GM23338 (cell line): ENCODE measurements at regions not wholly inside any gene's neighbourhood (a gene's known extent, or its start where the extent isn't known, plus 50 kb on each side); places are given as distances from the start of the nearest gene placed in this dataset.

ENCODE experiments used
- ATAC-seq: fragments of 200-7000 bp; cut with Tn5 transposase; 3 replicates; pipeline ENCODE4 v1.9.1; 2020
- DNase-seq: peaks from one replicate; pipeline ENCODE4 v3.0.0-alpha.2; 2015; ENCODE audit warnings: low spot score
- H2AFZ ChIP-seq: fragments of 200-600 bp; sonication (generic); 2 replicates; pipeline ENCODE4 v1.8.0; 2016; ENCODE audit warnings: antibody characterized with exemption, mild to moderate bottlenecking, moderate library complexity
- H3F3A ChIP-seq: fragments of 200-600 bp; sonication (generic); replicated peaks from 2 replicates; pipeline ENCODE4 v1.8.0; 2017; ENCODE audit warnings: antibody characterized with exemption, mixed run types, low read depth
- H3K27ac ChIP-seq: fragments of 200-600 bp; sonication (generic); 2 replicates; pipeline ENCODE4 v1.6.1; 2016; ENCODE audit warnings: low read depth
- H3K27me3 ChIP-seq: fragments of 200-600 bp; sonication (generic); 2 replicates; pipeline ENCODE4 v1.8.0; 2016; ENCODE audit warnings: mild to moderate bottlenecking, mixed run types, moderate library complexity; ENCODE audit not compliant: insufficient read depth
- H3K36me3 ChIP-seq: fragments of 200-600 bp; sonication (generic); 2 replicates; pipeline ENCODE4 v1.8.0; 2016; ENCODE audit warnings: mild to moderate bottlenecking; ENCODE audit not compliant: insufficient read depth
- H3K4me1 ChIP-seq: fragments of 200-600 bp; sonication (generic); 2 replicates; pipeline ENCODE4 v1.8.0; 2016; ENCODE audit warnings: mild to moderate bottlenecking, moderate library complexity; ENCODE audit not compliant: insufficient read depth
- H3K4me2 ChIP-seq: fragments of 200-600 bp; sonication (generic); 2 replicates; pipeline ENCODE4 v1.7.1; 2017; ENCODE audit warnings: mixed run types
- H3K4me3 ChIP-seq: fragments of 200-600 bp; sonication (generic); 2 replicates; pipeline ENCODE4 v1.6.1; 2016; ENCODE audit warnings: mixed run types
- H3K79me2 ChIP-seq: fragments of 200-600 bp; sonication (generic); replicated peaks from 2 replicates; pipeline ENCODE4 v1.8.0; 2017; ENCODE audit warnings: mild to moderate bottlenecking; ENCODE audit not compliant: insufficient read depth
- H3K9me2 ChIP-seq: fragments of 200-600 bp; sonication (generic); 2 replicates; pipeline ENCODE4 v1.8.0; 2017; ENCODE audit not compliant: insufficient read depth
- H4K20me1 ChIP-seq: fragments of 200-600 bp; sonication (generic); replicated peaks from 2 replicates; pipeline ENCODE4 v1.8.0; 2017; ENCODE audit warnings: mild to moderate bottlenecking; ENCODE audit not compliant: insufficient read depth
- H3K27ac Mint-ChIP-seq: 2 replicates; pipeline ENCODE4 v1.8.0; 2020; ENCODE audit warnings: inconsistent platforms, mild to moderate bottlenecking, moderate library complexity, mixed read lengths
- H3K27me3 Mint-ChIP-seq: 3 replicates; pipeline ENCODE4 v1.8.0; 2022; ENCODE audit warnings: low read depth, mild to moderate bottlenecking, moderate library complexity, mixed read lengths, inconsistent platforms; ENCODE audit not compliant: insufficient read depth, poor library complexity
- H3K36me3 Mint-ChIP-seq: 3 replicates; pipeline ENCODE4 v1.8.0; 2021; ENCODE audit warnings: low read depth, mild to moderate bottlenecking, inconsistent platforms, moderate library complexity, mixed read lengths
- H3K4me1 Mint-ChIP-seq: 3 replicates; pipeline ENCODE4 v1.8.0; 2020; ENCODE audit warnings: mild to moderate bottlenecking, inconsistent platforms, mixed read lengths
- H3K4me3 Mint-ChIP-seq: 3 replicates; pipeline ENCODE4 v1.8.0; 2021; ENCODE audit warnings: moderate library complexity, mild to moderate bottlenecking, inconsistent platforms, mixed read lengths
- H3K9me3 Mint-ChIP-seq: 3 replicates; pipeline ENCODE4 v1.8.0; 2020; ENCODE audit warnings: moderate library complexity, mild to moderate bottlenecking, inconsistent platforms, mixed read lengths
- EZH2 ChIP-seq: fragments of 200-600 bp; sonication (generic); IDR thresholded peaks from one replicate; pipeline ENCODE4 v1.8.0; 2017; ENCODE audit warnings: antibody characterized with exemption, mild to moderate bottlenecking, low read depth; ENCODE audit not compliant: unreplicated experiment
- EZH2phosphoT487 ChIP-seq: fragments of 200-600 bp; sonication (generic); IDR thresholded peaks from one replicate; pipeline ENCODE4 v1.8.1; 2018; ENCODE audit warnings: antibody characterized with exemption; ENCODE audit not compliant: unreplicated experiment
- NANOG ChIP-seq: IDR thresholded peaks from 2 replicates; pipeline ENCODE4 v1.6.1; 2016; ENCODE audit warnings: antibody characterized with exemption, borderline replicate concordance
- POLR2AphosphoS5 ChIP-seq: IDR thresholded peaks from 2 replicates; pipeline ENCODE4 v1.6.1; 2016; ENCODE audit warnings: antibody characterized with exemption, low read depth
- STAT1 ChIP-seq: IDR thresholded peaks from one replicate; pipeline ENCODE4 v1.6.1; 2016; ENCODE audit warnings: antibody characterized with exemption; ENCODE audit not compliant: unreplicated experiment
- ZNF331 ChIP-seq: fragments of 250-450 bp; sonication (Bioruptor Pico); IDR thresholded peaks from 2 replicates; pipeline ENCODE4 v1.5.0; 2020; ENCODE audit warnings: low read depth, mild to moderate bottlenecking, moderate library complexity
- TF ChIP-seq, protein P1 (sequence below): IDR thresholded peaks from one replicate; pipeline ENCODE4 v1.6.1; 2018; ENCODE audit warnings: antibody characterized with exemption; ENCODE audit not compliant: unreplicated experiment
- TF ChIP-seq, protein P2 (sequence below), 2 experiments: fragments of 200-600 bp in 1 of 2; sonication (generic) in 1 of 2; conservative IDR thresholded peaks; 2 replicates each; pipeline versions ENCODE4 v1.5.1 to v1.6.1; 2016 to 2017; ENCODE audit warnings: antibody characterized with exemption in 2 of 2, low read depth in 2 of 2, mild to moderate bottlenecking in 2 of 2, moderate library complexity in 1 of 2
- TF ChIP-seq, protein P3 (sequence below): IDR thresholded peaks from 2 replicates; pipeline ENCODE4 v1.6.1; 2016; ENCODE audit warnings: antibody characterized with exemption
- TF ChIP-seq, protein P4 (sequence below): fragments of 250-450 bp; sonication (Bioruptor Pico); IDR thresholded peaks from 2 replicates; pipeline ENCODE4 v1.5.0; 2020; ENCODE audit warnings: mild to moderate bottlenecking, moderate library complexity

DNA sequence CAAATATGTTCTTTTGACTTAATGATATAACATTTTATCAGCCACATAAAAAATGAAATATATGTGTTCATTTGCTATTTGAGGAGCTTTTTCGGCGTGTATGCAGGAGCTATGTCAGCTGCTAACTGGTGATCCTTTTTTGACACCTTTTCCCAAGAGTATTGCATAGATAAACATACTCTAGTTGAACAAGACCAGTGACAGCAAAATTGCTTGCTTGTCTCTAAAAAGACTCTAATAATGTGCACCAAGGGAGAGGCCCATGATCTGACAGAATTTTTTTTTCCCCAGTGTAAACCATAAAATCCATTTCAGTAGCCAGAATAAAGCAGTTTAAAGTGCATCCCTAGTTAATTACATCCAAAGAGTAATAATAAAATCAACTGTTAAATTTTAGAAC lies 103.6 kb upstream of the BARHL2 start:
- peaks cover 9% of the 10 kb centered on the region for H3K27me3 Mint-ChIP-seq
- no peaks in the 10 kb centered on the region for H3K79me2 ChIP-seq
- DNase-seq (no peak), ATAC-seq (no peak)
- no peak overlapping the region for H3K4me2 ChIP-seq
- H3K36me3 ChIP-seq: no peaks in the 10 kb centered on the region
- no peaks in the 10 kb centered on the region for H3K9me2 ChIP-seq
- no peaks in the 10 kb centered on the region for H3K36me3 Mint-ChIP-seq
- no peak overlapping the region for H3K4me3 Mint-ChIP-seq
- H2AFZ ChIP-seq: no peak overlapping the region
- H3K27ac Mint-ChIP-seq: no peak overlapping the region
- no peaks in the 10 kb centered on the region; the same call in 1 of the 2 replicates for H4K20me1 ChIP-seq
- no peak overlapping the region for H3K4me3 ChIP-seq
- H3K27ac ChIP-seq: no peak overlapping the region
- no peaks in the 10 kb centered on the region for H3K4me1 Mint-ChIP-seq
- no peaks in the 10 kb centered on the region for H3K4me1 ChIP-seq
- H3K27me3 ChIP-seq: peaks cover 4% of the 10 kb centered on the region; the same call in 1 of the 2 replicates
- H3F3A ChIP-seq: no peaks in the 10 kb centered on the region
- H3K9me3 Mint-ChIP-seq: no peaks in the 10 kb centered on the region
- no peak for TF ChIP-seq STAT1
- TF ChIP-seq, protein P1, sequence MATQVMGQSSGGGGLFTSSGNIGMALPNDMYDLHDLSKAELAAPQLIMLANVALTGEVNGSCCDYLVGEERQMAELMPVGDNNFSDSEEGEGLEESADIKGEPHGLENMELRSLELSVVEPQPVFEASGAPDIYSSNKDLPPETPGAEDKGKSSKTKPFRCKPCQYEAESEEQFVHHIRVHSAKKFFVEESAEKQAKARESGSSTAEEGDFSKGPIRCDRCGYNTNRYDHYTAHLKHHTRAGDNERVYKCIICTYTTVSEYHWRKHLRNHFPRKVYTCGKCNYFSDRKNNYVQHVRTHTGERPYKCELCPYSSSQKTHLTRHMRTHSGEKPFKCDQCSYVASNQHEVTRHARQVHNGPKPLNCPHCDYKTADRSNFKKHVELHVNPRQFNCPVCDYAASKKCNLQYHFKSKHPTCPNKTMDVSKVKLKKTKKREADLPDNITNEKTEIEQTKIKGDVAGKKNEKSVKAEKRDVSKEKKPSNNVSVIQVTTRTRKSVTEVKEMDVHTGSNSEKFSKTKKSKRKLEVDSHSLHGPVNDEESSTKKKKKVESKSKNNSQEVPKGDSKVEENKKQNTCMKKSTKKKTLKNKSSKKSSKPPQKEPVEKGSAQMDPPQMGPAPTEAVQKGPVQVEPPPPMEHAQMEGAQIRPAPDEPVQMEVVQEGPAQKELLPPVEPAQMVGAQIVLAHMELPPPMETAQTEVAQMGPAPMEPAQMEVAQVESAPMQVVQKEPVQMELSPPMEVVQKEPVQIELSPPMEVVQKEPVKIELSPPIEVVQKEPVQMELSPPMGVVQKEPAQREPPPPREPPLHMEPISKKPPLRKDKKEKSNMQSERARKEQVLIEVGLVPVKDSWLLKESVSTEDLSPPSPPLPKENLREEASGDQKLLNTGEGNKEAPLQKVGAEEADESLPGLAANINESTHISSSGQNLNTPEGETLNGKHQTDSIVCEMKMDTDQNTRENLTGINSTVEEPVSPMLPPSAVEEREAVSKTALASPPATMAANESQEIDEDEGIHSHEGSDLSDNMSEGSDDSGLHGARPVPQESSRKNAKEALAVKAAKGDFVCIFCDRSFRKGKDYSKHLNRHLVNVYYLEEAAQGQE: no peak
- no peak for TF ChIP-seq EZH2
- TF ChIP-seq, protein P2, sequence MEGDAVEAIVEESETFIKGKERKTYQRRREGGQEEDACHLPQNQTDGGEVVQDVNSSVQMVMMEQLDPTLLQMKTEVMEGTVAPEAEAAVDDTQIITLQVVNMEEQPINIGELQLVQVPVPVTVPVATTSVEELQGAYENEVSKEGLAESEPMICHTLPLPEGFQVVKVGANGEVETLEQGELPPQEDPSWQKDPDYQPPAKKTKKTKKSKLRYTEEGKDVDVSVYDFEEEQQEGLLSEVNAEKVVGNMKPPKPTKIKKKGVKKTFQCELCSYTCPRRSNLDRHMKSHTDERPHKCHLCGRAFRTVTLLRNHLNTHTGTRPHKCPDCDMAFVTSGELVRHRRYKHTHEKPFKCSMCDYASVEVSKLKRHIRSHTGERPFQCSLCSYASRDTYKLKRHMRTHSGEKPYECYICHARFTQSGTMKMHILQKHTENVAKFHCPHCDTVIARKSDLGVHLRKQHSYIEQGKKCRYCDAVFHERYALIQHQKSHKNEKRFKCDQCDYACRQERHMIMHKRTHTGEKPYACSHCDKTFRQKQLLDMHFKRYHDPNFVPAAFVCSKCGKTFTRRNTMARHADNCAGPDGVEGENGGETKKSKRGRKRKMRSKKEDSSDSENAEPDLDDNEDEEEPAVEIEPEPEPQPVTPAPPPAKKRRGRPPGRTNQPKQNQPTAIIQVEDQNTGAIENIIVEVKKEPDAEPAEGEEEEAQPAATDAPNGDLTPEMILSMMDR (conservative IDR thresholded peaks at IDR 0.05; ENCODE audit: low read depth in 2 of 2): no peak
- TF ChIP-seq NANOG: no peak
- TF ChIP-seq EZH2phosphoT487: no peak
- TF ChIP-seq POLR2AphosphoS5: no peak
- TF ChIP-seq ZNF331 (CRISPR knock-in tag): no peak

DNA sequence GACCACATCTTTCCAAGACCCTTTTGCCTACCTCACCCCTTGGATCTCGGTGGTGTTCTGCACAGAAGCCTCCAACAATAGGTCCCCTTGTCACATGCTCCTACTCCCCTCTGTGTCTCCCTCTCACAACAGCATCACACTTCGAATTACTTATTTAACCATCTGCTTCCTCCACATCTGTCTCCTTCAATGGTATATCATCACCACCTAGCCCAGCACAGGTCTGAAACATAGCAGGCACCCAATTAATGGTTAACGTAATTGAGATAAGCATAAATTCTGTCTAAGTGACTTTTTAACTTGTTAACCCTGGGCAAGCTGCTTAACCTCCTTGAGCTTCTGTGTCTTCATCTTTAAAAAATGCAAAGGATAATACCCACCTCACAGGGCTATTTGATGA lies 100.3 kb upstream of the BARHL2 start:
- Histone ChIP-seq H3K9me2 (no peaks in the 10 kb centered on the region), H3F3A (no peaks in the 10 kb centered on the region), H3K27ac (no peak overlapping the region), H3K27me3 (peaks cover 8% of the 10 kb centered on the region), H3K4me1 (no peaks in the 10 kb centered on the region), H2AFZ (no peak overlapping the region), H3K4me2 (no peak overlapping the region), H3K36me3 (no peaks in the 10 kb centered on the region), H3K79me2 (no peaks in the 10 kb centered on the region), H3K4me3 (no peak overlapping the region), H4K20me1 (no peaks in the 10 kb centered on the region; the same call in 1 of the 2 replicates)
- peaks cover 13% of the 10 kb centered on the region for H3K27me3 Mint-ChIP-seq
- no peaks in the 10 kb centered on the region for H3K36me3 Mint-ChIP-seq
- no peak for ATAC-seq
- no peak for DNase-seq
- H3K27ac Mint-ChIP-seq: no peak overlapping the region
- H3K4me1 Mint-ChIP-seq: no peaks in the 10 kb centered on the region
- no peaks in the 10 kb centered on the region for H3K9me3 Mint-ChIP-seq
- no peak overlapping the region for H3K4me3 Mint-ChIP-seq
- TF ChIP-seq, protein P3, sequence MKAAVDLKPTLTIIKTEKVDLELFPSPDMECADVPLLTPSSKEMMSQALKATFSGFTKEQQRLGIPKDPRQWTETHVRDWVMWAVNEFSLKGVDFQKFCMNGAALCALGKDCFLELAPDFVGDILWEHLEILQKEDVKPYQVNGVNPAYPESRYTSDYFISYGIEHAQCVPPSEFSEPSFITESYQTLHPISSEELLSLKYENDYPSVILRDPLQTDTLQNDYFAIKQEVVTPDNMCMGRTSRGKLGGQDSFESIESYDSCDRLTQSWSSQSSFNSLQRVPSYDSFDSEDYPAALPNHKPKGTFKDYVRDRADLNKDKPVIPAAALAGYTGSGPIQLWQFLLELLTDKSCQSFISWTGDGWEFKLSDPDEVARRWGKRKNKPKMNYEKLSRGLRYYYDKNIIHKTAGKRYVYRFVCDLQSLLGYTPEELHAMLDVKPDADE: no peak
- TF ChIP-seq, protein P4, sequence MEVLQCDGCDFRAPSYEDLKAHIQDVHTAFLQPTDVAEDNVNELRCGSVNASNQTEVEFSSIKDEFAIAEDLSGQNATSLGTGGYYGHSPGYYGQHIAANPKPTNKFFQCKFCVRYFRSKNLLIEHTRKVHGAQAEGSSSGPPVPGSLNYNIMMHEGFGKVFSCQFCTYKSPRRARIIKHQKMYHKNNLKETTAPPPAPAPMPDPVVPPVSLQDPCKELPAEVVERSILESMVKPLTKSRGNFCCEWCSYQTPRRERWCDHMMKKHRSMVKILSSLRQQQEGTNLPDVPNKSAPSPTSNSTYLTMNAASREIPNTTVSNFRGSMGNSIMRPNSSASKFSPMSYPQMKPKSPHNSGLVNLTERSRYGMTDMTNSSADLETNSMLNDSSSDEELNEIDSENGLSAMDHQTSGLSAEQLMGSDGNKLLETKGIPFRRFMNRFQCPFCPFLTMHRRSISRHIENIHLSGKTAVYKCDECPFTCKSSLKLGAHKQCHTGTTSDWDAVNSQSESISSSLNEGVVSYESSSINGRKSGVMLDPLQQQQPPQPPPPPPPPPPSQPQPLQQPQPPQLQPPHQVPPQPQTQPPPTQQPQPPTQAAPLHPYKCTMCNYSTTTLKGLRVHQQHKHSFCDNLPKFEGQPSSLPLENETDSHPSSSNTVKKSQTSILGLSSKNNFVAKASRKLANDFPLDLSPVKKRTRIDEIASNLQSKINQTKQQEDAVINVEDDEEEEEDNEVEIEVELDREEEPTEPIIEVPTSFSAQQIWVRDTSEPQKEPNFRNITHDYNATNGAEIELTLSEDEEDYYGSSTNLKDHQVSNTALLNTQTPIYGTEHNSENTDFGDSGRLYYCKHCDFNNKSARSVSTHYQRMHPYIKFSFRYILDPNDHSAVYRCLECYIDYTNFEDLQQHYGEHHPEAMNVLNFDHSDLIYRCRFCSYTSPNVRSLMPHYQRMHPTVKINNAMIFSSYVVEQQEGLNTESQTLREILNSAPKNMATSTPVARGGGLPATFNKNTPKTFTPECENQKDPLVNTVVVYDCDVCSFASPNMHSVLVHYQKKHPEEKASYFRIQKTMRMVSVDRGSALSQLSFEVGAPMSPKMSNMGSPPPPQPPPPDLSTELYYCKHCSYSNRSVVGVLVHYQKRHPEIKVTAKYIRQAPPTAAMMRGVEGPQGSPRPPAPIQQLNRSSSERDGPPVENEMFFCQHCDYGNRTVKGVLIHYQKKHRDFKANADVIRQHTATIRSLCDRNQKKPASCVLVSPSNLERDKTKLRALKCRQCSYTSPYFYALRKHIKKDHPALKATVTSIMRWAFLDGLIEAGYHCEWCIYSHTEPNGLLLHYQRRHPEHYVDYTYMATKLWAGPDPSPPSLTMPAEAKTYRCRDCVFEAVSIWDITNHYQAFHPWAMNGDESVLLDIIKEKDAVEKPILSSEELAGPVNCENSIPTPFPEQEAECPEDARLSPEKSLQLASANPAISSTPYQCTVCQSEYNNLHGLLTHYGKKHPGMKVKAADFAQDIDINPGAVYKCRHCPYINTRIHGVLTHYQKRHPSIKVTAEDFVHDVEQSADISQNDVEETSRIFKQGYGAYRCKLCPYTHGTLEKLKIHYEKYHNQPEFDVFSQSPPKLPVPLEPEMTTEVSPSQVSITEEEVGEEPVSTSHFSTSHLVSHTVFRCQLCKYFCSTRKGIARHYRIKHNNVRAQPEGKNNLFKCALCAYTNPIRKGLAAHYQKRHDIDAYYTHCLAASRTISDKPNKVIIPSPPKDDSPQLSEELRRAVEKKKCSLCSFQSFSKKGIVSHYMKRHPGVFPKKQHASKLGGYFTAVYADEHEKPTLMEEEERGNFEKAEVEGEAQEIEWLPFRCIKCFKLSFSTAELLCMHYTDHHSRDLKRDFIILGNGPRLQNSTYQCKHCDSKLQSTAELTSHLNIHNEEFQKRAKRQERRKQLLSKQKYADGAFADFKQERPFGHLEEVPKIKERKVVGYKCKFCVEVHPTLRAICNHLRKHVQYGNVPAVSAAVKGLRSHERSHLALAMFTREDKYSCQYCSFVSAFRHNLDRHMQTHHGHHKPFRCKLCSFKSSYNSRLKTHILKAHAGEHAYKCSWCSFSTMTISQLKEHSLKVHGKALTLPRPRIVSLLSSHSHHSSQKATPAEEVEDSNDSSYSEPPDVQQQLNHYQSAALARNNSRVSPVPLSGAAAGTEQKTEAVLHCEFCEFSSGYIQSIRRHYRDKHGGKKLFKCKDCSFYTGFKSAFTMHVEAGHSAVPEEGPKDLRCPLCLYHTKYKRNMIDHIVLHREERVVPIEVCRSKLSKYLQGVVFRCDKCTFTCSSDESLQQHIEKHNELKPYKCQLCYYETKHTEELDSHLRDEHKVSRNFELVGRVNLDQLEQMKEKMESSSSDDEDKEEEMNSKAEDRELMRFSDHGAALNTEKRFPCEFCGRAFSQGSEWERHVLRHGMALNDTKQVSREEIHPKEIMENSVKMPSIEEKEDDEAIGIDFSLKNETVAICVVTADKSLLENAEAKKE (CRISPR knock-in tag): no peak
